ENCODE measurements at regions not wholly inside any gene's neighbourhood (a gene's known extent, or its start where the extent isn't known, plus 50 kb on each side); places are given as distances from the start of the nearest gene placed in this dataset.

- Histone ChIP-seq H3K9me3 (replicated peaks; ENCODE audit: control insufficient read depth, insufficient read depth, low read length) (no peaks in the 10 kb centered on the region), H3K4me3 (no peak overlapping the region), H2AFZ (ENCODE audit: control insufficient read depth, low read depth, low read length) (no peak overlapping the region), H3K27ac (ENCODE audit: control insufficient read depth, insufficient read depth) (no peak overlapping the region), H3K4me2 (ENCODE audit: control insufficient read depth, insufficient read depth) (no peak overlapping the region), H3K27me3 (replicated peaks in 1 of 2; ENCODE audit: control insufficient read depth in 2 of 2, insufficient read depth in 2 of 2, low read length in 1 of 2) (no peaks in the 10 kb centered on the region), H4K20me1 (ENCODE audit: control insufficient read depth, insufficient read depth) (no peaks in the 10 kb centered on the region), H3K79me2 (ENCODE audit: control insufficient read depth, insufficient read depth, low read length) (no peaks in the 10 kb centered on the region), H3K9ac (ENCODE audit: control insufficient read depth, insufficient read depth, low read length) (no peak overlapping the region), H3K36me3 (ENCODE audit: control insufficient read depth in 2 of 2, insufficient read depth in 2 of 2, low read length in 1 of 2) (no peaks in the 10 kb centered on the region), H3K4me1 (ENCODE audit: control insufficient read depth, insufficient read depth, low read length) (no peaks in the 10 kb centered on the region)
- ChIA-PET CTCF (interaction anchor here (0.7 kb wide), 1 partner anchor 1078 kb away, joined by 3 read pairs; no protein-coding TSS in a partner anchor), RAD21 (ENCODE audit: unreplicated experiment) (no interaction called here), SMC1A (ENCODE audit: uncharacterized antibody, unreplicated experiment) (no interaction called here), POLR2A (no interaction called here)
- WGBS (ENCODE audit: insufficient coverage, insufficient replicate concordance, low lambda C conversion rate, missing lambda C conversion rate): 0% methylated on average over 3 of the region's 3 CpGs
- intact Hi-C loops (cut with micrococcal nuclease; ENCODE audit: unreplicated experiment) (no loop called here), in situ Hi-C loops (cut with MboI) (no loop called here)
- DNase-seq (ENCODE audit: low read depth, low spot score): no peak
- BruUV-seq (replicated peaks): no TSS peak
- no peak for FAIRE-seq
- no peak for TF ChIP-seq RELA (IDR thresholded peaks at IDR 0.05; ENCODE audit: borderline replicate concordance, partially characterized antibody)
- no peak for TF ChIP-seq PBX3 (IDR thresholded peaks at IDR 0.05; ENCODE audit: insufficient replicate concordance, low read depth, low read length)
- no peak for TF ChIP-seq STAT3 (IDR thresholded peaks at IDR 0.05; ENCODE audit: low read depth, low read length)
- no peak for TF ChIP-seq YBX1 (IDR thresholded peaks at IDR 0.05)
- TF ChIP-seq BMI1 (IDR thresholded peaks at IDR 0.05; ENCODE audit: borderline replicate concordance): no peak
- TF ChIP-seq MYB (IDR thresholded peaks at IDR 0.05; ENCODE audit: borderline replicate concordance, low read depth, low read length): no peak
- TF ChIP-seq ZNF592 (IDR thresholded peaks at IDR 0.05): no peak
- TF ChIP-seq ELK1 (IDR thresholded peaks at IDR 0.05; ENCODE audit: low read depth, low read length): no peak
- no peak for TF ChIP-seq CEBPB (IDR thresholded peaks at IDR 0.05; ENCODE audit: borderline replicate concordance in 1 of 2, low read depth in 2 of 2, low read length in 2 of 2)
- no peak for ATAC-seq
Measured at GRCh38 chr11:80280737-80281136, 839.9 kb upstream of the TENM4 start.
